GM12864 (cell line): ENCODE measurements at regions not wholly inside any gene's neighbourhood (a gene's known extent, or its start where the extent isn't known, plus 50 kb on each side); places are given as distances from the start of the nearest gene placed in this dataset.

ENCODE experiments used
- DNase-seq: peaks from one replicate; pipeline ENCODE4 v3.0.0-alpha.2; 2011; ENCODE audit warnings: low read depth
- H3K4me3 ChIP-seq: 2 replicates; pipeline ENCODE4 v1.5.1; 2011; ENCODE audit warnings: mild to moderate bottlenecking, low read depth, low read length, control low read depth
- TF ChIP-seq, protein P1 (sequence below): IDR thresholded peaks from 2 replicates; pipeline ENCODE4 v1.5.1; 2011; ENCODE audit warnings: low read depth, mild to moderate bottlenecking, moderate library complexity, low read length, control low read depth, inconsistent platforms; ENCODE audit errors: missing control alignments

DNA sequence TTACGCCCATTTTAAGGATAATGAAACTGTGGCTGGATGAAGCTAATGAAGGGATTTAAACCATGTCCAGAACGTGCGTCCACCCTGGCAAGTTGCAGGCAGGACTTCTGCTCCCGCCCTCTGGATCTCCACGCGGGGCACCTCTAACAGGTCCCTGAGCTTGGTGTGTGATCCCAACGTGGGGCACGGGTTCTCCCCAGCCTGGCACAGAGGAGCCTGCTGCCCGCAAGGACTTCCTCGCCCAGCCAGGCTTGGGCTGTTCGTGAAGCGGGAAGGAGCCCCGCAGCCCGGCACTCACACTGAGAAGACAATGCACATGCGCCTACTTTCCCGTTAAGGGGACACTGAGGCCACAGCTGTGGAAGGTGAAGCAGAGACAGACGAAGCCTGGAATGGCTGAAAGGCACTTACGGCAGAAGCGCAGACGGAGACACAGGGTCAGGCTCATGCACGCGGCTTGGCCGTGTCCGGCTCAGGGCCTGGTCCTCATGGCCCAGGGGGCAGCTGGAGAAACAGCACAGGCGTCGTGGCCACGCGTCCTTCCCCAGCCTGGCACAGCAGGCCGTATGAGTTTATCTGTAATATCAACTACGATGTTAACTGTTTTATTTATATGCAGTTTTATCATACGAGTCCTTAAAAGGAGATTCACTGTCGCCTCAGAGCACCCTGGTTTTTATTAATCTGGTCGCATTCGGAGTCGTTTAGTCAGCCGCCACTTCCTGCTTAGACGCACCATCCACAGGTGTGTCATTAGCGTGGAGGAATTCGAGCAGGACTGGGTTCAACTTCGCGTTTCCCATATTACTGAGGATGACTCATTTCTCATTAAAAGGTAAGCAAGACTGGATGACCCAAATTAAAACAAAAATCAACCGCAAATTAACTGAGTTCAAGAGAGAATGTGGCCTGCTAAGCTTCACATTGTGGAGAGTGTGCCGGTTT lies 835.9 kb downstream of the GALR1 start:
- DNase-seq, result no peak
- H3K4me3 ChIP-seq, result no peak overlapping the region
- TF ChIP-seq, protein P1, sequence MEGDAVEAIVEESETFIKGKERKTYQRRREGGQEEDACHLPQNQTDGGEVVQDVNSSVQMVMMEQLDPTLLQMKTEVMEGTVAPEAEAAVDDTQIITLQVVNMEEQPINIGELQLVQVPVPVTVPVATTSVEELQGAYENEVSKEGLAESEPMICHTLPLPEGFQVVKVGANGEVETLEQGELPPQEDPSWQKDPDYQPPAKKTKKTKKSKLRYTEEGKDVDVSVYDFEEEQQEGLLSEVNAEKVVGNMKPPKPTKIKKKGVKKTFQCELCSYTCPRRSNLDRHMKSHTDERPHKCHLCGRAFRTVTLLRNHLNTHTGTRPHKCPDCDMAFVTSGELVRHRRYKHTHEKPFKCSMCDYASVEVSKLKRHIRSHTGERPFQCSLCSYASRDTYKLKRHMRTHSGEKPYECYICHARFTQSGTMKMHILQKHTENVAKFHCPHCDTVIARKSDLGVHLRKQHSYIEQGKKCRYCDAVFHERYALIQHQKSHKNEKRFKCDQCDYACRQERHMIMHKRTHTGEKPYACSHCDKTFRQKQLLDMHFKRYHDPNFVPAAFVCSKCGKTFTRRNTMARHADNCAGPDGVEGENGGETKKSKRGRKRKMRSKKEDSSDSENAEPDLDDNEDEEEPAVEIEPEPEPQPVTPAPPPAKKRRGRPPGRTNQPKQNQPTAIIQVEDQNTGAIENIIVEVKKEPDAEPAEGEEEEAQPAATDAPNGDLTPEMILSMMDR, result no peak

DNA sequence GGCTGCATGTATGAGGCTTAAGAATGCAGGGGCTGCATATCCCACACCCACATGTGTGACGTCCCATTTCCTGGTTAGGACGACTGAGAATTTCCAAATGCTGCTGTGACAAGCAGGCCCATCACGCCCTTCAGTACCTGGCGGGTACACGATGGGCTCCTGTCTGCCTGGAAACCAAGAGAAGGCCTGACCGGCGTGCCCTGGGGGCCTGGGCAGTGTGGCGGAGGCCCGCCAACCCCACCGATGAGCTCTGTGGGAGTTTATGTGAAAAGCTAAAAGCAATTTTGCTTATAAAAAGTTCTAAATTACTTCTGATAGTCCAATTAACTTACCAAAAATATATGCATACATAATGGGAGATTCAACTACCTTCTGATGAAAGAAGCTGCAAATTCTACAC lies 837.3 kb downstream of the GALR1 start:
- H3K4me3 ChIP-seq, result no peak overlapping the region
- TF ChIP-seq, protein P1, result no peak
- DNase-seq, result no peak

DNA sequence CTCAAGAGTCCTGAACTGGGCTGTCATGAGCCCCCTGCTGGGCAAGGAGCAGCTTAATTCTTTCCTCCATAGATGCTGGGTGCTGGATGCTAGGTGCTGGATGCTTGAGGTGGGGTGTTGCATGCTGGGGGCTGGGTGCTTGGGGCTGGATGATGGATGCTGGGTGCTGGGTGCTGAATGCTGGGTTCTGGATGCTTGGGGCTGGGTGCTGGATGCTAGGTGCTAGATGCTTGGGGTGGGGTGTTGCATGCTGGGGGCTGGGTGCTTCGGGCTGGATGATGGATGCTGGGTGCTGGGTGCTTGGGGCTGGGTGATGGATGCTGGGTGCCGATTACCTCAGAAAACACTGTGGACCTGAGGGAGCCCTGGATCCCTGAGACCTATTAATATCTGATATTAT lies 837.7 kb downstream of the GALR1 start:
- no peak for DNase-seq
- H3K4me3 ChIP-seq, result no peak overlapping the region
- TF ChIP-seq, protein P1, result no peak

- TF ChIP-seq, protein P1, result no peak
- H3K4me3 ChIP-seq, result no peak overlapping the region
- DNase-seq, result no peak
Measured at GRCh38 chr18:78090584-78090983, 840.9 kb downstream of the GALR1 start.

- TF ChIP-seq, protein P1, result no peak
- no peak overlapping the region for H3K4me3 ChIP-seq
- no peak for DNase-seq
Measured at GRCh38 chr18:78092901-78093300, 843.3 kb downstream of the GALR1 start.

DNA sequence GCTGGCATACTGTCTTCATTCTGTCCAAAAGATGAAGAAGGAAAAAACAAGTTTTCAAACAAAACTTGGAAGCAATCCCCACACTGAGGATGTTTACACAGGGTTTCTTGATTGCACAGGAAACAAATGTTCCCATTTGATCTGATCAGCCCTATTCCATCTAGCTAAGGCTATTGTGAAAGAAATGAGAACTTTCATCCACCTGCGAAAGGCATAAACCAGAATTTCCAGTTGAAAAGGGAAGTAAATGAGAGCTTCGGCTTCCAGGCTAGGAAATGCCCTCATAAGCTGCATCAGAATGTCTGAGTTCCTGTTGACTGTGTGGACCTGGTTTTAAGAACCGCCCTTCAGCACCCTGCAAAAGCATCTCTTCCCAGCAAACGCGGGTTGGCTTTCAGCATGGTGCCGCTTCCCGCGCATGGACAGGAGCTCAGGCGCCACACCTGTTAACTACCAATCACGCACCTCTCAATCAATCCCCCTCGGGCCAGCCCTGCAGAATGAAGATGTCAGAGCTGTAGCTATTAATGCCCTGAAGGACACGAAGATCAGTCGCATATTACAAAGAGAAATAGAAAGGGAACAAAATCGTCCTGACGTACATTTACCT lies 850.4 kb downstream of the GALR1 start:
- no peak for DNase-seq
- TF ChIP-seq, protein P1, result no peak
- no peak overlapping the region for H3K4me3 ChIP-seq
